ENCODE measurements at regions not wholly inside any gene's neighbourhood (a gene's known extent, or its start where the extent isn't known, plus 50 kb on each side); places are given as distances from the start of the nearest gene placed in this dataset.

DNA sequence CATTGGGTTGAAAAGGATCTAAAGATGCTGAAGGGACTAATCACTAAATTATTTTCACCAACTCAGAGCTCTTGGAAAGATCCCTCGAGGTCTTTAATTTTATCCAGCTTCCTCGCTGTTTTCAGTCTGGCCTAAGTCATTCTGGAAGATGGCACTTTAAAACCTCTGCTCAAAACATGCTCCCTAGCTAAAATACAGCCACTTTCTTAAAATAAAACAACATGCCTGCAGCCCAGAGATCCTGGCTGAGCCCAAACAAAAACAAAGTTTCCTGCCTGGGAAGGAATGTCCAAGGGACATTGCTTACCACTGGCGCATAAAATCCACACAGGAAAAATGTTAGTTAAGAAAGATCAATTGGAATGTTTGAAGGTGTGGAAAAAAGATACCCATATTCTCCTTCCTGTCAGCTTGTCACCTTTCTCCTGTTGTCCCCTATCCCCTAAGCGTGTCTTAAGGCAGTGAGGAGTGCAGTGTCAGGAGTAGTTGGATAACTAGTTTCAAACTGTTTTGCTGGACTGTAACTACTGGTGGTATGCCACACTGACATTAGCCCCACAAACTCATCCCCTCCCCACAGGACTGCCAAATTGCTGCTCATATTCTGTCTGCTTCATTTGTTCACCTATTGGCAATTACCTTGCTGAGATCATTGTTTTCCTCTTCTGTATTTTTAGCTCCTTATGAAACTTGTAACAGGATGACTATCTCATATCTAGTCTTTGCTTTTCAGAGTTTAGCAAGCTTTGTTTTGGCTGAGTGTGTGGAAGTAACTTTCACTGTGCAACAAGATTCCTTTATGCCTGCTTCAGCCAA is 108.3 kb upstream of the SESN3 start:
- Histone ChIP-seq H3K9ac (ENCODE audit: low read length) (no peak overlapping the region), H3K9me2 (replicated peaks; ENCODE audit: low read length) (no peaks in the 10 kb centered on the region), H3K9me3 (ENCODE audit: low read length) (no peaks in the 10 kb centered on the region), H2AFZ (ENCODE audit: low read length) (no peak overlapping the region), H3K4me1 (ENCODE audit: insufficient read depth, low read length) (no peaks in the 10 kb centered on the region), H3K79me2 (ENCODE audit: low read length) (no peaks in the 10 kb centered on the region), H4K20me1 (ENCODE audit: low read length) (no peaks in the 10 kb centered on the region), H3K4me3 (ENCODE audit: low read length) (no peak overlapping the region), H3K27ac (ENCODE audit: low read length) (no peak overlapping the region), H3F3A (ENCODE audit: low read length, unreplicated experiment) (no peaks in the 10 kb centered on the region), H3K4me2 (ENCODE audit: low read length) (no peak overlapping the region), H3K27me3 (ENCODE audit: low read length) (peaks cover 22% of the 10 kb centered on the region; the same call in 1 of the 2 replicates), H3K36me3 (ENCODE audit: low read depth, low read length) (no peaks in the 10 kb centered on the region)
- TF ChIP-seq, protein P1, sequence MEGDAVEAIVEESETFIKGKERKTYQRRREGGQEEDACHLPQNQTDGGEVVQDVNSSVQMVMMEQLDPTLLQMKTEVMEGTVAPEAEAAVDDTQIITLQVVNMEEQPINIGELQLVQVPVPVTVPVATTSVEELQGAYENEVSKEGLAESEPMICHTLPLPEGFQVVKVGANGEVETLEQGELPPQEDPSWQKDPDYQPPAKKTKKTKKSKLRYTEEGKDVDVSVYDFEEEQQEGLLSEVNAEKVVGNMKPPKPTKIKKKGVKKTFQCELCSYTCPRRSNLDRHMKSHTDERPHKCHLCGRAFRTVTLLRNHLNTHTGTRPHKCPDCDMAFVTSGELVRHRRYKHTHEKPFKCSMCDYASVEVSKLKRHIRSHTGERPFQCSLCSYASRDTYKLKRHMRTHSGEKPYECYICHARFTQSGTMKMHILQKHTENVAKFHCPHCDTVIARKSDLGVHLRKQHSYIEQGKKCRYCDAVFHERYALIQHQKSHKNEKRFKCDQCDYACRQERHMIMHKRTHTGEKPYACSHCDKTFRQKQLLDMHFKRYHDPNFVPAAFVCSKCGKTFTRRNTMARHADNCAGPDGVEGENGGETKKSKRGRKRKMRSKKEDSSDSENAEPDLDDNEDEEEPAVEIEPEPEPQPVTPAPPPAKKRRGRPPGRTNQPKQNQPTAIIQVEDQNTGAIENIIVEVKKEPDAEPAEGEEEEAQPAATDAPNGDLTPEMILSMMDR (conservative IDR thresholded peaks at IDR 0.05; ENCODE audit: low read depth, low read length), result no peak
- TF ChIP-seq EZH2phosphoT487 (IDR thresholded peaks at IDR 0.05; ENCODE audit: borderline replicate concordance, low read length) (no peak), EZH2 (IDR thresholded peaks at IDR 0.05; ENCODE audit: low read length, unreplicated experiment) (no peak)
- ATAC-seq, result no peak
- POLR2A ChIA-PET (ENCODE audit: unreplicated experiment), result no interaction called here
- DNase-seq, result no peak
- intact Hi-C loops (cut with micrococcal nuclease), result no loop called here
- CTCF ChIA-PET, result no interaction called here
- BruUV-seq (replicated peaks), result no TSS peak

DNA sequence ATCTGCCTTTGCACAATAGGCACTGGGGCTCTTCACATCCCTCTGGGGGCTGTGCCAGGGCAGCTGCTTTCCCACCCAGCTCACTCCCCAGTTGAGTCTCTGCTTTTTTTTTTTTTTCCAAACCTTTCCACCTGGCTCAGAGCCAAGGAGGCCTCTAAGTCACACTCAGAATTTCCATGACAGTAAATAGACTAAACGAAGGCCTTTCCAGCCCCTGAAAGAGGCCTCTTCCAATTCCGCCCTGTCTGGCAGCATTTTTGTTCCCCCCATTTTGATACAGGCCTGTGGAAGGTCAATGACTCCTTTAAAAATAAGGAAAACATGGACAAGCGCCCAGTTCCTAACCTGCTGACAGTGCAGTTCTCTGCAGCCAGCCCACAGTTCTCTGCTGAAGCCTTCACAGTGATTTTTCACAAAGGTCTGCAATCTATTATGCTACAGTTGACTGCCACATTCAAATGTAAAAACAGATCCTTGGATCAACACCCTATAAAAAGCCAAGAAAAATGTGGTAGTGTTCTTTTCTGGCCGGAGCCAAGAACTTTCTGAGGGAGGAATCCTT is 107.5 kb upstream of the SESN3 start:
- H3K4me2 ChIP-seq (ENCODE audit: low read length), result no peak overlapping the region
- TF ChIP-seq, protein P1 (conservative IDR thresholded peaks at IDR 0.05; ENCODE audit: low read depth, low read length), result no peak
- TF ChIP-seq EZH2 (IDR thresholded peaks at IDR 0.05; ENCODE audit: low read length, unreplicated experiment) (no peak), EZH2phosphoT487 (IDR thresholded peaks at IDR 0.05; ENCODE audit: borderline replicate concordance, low read length) (no peak)
- H3K36me3 ChIP-seq (ENCODE audit: low read depth, low read length), result no peaks in the 10 kb centered on the region
- ATAC-seq (no peak), DNase-seq (no peak)
- H3K4me1 ChIP-seq (ENCODE audit: insufficient read depth, low read length), result no peaks in the 10 kb centered on the region
- H4K20me1 ChIP-seq (ENCODE audit: low read length), result no peaks in the 10 kb centered on the region
- H3K9me2 ChIP-seq (replicated peaks; ENCODE audit: low read length), result no peaks in the 10 kb centered on the region
- no peaks in the 10 kb centered on the region for H3F3A ChIP-seq (ENCODE audit: low read length, unreplicated experiment)
- H3K9me3 ChIP-seq (ENCODE audit: low read length), result no peaks in the 10 kb centered on the region
- no peaks in the 10 kb centered on the region for H3K79me2 ChIP-seq (ENCODE audit: low read length)
- POLR2A ChIA-PET (ENCODE audit: unreplicated experiment), result no interaction called here
- BruUV-seq (replicated peaks), result no TSS peak
- H3K4me3 ChIP-seq (ENCODE audit: low read length), result no peak overlapping the region
- CTCF ChIA-PET, result no interaction called here
- no peak overlapping the region for H2AFZ ChIP-seq (ENCODE audit: low read length)
- H3K27ac ChIP-seq (ENCODE audit: low read length), result no peak overlapping the region
- intact Hi-C loops (cut with micrococcal nuclease), result no loop called here
- H3K9ac ChIP-seq (ENCODE audit: low read length), result no peak overlapping the region
- H3K27me3 ChIP-seq (ENCODE audit: low read length), result peaks cover 26% of the 10 kb centered on the region; the same call in 1 of the 2 replicates

DNA sequence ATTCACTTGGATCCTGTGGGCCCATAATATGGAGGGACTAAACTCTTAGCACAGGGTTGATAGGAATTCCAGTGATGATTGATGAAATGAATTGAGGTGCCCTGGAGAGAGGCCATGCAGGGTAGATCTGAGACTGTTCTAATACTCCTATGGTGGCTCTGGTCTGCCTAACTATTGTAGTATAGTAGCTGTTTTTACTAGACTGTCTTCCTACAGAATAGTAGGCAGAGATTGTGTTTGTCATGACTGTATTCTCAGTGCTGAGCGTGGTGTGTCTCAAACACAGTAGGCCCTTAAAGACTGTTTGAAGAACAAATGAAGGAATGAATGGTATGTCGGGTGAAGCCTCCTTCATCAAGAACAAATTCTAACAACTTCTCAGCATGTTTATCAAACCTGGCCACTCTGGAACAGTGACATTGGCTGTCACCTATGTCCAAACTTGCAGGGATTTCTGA is 107.0 kb upstream of the SESN3 start:
- Histone ChIP-seq H4K20me1 (ENCODE audit: low read length) (no peaks in the 10 kb centered on the region), H3K27me3 (ENCODE audit: low read length) (peaks cover 31% of the 10 kb centered on the region), H3F3A (ENCODE audit: low read length, unreplicated experiment) (no peaks in the 10 kb centered on the region), H3K9ac (ENCODE audit: low read length) (no peak overlapping the region), H3K4me2 (ENCODE audit: low read length) (no peak overlapping the region), H3K4me3 (ENCODE audit: low read length) (no peak overlapping the region), H3K27ac (ENCODE audit: low read length) (no peak overlapping the region), H2AFZ (ENCODE audit: low read length) (no peak overlapping the region), H3K36me3 (ENCODE audit: low read depth, low read length) (no peaks in the 10 kb centered on the region), H3K4me1 (ENCODE audit: insufficient read depth, low read length) (no peaks in the 10 kb centered on the region), H3K9me3 (ENCODE audit: low read length) (no peaks in the 10 kb centered on the region), H3K9me2 (replicated peaks; ENCODE audit: low read length) (no peaks in the 10 kb centered on the region), H3K79me2 (ENCODE audit: low read length) (no peaks in the 10 kb centered on the region)
- BruUV-seq (replicated peaks), result no TSS peak
- intact Hi-C loops (cut with micrococcal nuclease), result no loop called here
- TF ChIP-seq EZH2 (IDR thresholded peaks at IDR 0.05; ENCODE audit: low read length, unreplicated experiment) (no peak), EZH2phosphoT487 (IDR thresholded peaks at IDR 0.05; ENCODE audit: borderline replicate concordance, low read length) (no peak)
- ATAC-seq, result no peak
- ChIA-PET POLR2A (ENCODE audit: unreplicated experiment) (no interaction called here), CTCF (no interaction called here)
- no peak for DNase-seq
